ENCODE measurements at regions not wholly inside any gene's neighbourhood (a gene's known extent, or its start where the extent isn't known, plus 50 kb on each side); places are given as distances from the start of the nearest gene placed in this dataset.
A peak's percentile ranks its signal among the peaks of the same experiment; 100 is the strongest.

DNA sequence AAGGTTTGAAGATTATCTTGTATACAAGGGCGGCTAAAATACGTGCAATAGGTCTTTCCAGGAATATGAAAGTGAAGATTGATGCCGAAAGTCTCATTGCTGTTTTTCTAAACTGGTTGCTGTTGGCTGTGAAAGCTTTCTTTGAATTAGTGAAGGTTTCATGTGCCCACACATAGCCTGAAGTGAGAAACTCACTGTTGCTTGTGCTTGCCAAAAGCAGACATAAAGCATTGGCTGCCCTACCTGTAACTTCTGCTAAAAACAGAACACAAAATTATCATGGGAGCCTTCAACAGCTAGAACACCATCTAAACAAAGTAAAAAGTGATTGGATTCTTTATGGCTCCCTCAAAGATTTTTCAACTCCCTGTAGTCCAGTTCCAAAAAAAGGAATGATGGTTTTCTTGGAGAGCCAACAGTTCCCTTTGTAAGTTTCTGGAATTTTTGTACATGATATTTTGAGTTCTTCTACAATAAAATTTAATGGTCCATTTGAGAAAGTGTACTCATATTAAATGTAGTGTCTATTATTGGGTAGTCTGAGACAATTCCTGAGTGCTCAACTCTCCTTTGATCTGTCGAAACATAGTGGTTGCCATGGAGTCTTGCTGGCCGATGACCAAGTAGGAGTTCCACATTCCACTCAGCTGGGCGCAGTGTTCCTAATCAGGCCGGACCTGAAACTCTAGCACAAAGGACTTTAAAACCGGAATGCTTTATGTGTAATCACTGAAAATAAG lies 68.5 kb downstream of the PLEKHG1 start (continued):
- TF ChIP-seq, protein P1, sequence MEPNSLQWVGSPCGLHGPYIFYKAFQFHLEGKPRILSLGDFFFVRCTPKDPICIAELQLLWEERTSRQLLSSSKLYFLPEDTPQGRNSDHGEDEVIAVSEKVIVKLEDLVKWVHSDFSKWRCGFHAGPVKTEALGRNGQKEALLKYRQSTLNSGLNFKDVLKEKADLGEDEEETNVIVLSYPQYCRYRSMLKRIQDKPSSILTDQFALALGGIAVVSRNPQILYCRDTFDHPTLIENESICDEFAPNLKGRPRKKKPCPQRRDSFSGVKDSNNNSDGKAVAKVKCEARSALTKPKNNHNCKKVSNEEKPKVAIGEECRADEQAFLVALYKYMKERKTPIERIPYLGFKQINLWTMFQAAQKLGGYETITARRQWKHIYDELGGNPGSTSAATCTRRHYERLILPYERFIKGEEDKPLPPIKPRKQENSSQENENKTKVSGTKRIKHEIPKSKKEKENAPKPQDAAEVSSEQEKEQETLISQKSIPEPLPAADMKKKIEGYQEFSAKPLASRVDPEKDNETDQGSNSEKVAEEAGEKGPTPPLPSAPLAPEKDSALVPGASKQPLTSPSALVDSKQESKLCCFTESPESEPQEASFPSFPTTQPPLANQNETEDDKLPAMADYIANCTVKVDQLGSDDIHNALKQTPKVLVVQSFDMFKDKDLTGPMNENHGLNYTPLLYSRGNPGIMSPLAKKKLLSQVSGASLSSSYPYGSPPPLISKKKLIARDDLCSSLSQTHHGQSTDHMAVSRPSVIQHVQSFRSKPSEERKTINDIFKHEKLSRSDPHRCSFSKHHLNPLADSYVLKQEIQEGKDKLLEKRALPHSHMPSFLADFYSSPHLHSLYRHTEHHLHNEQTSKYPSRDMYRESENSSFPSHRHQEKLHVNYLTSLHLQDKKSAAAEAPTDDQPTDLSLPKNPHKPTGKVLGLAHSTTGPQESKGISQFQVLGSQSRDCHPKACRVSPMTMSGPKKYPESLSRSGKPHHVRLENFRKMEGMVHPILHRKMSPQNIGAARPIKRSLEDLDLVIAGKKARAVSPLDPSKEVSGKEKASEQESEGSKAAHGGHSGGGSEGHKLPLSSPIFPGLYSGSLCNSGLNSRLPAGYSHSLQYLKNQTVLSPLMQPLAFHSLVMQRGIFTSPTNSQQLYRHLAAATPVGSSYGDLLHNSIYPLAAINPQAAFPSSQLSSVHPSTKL (CRISPR knock-in tag; IDR thresholded peaks at IDR 0.05): peak; percentile 39; the same call in 1 of the 2 replicates
- 0 out of 2 replicates have a peak, but pooled peaks have one; percentile 21 for TF ChIP-seq RXRB (CRISPR knock-in tag; IDR thresholded peaks at IDR 0.05; ENCODE audit: borderline replicate concordance)
- peak; percentile 39; the same call in 1 of the 2 replicates for TF ChIP-seq SALL1 (CRISPR knock-in tag; IDR thresholded peaks at IDR 0.05)
- TF ChIP-seq MTF1 (CRISPR knock-in tag; IDR thresholded peaks at IDR 0.05): no peak
- TF ChIP-seq, protein P2, sequence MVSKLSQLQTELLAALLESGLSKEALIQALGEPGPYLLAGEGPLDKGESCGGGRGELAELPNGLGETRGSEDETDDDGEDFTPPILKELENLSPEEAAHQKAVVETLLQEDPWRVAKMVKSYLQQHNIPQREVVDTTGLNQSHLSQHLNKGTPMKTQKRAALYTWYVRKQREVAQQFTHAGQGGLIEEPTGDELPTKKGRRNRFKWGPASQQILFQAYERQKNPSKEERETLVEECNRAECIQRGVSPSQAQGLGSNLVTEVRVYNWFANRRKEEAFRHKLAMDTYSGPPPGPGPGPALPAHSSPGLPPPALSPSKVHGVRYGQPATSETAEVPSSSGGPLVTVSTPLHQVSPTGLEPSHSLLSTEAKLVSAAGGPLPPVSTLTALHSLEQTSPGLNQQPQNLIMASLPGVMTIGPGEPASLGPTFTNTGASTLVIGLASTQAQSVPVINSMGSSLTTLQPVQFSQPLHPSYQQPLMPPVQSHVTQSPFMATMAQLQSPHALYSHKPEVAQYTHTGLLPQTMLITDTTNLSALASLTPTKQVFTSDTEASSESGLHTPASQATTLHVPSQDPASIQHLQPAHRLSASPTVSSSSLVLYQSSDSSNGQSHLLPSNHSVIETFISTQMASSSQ (IDR thresholded peaks at IDR 0.05; ENCODE audit: low read depth): no peak
- TF ChIP-seq, protein P2 (CRISPR knock-in tag; IDR thresholded peaks at IDR 0.05; ENCODE audit: borderline replicate concordance): no peak
- TF ChIP-seq RNF2 (conservative IDR thresholded peaks at IDR 0.05; ENCODE audit: low read depth): 0 out of 2 replicates have a peak, but pooled peaks have one; percentile 39
- peak; percentile 28; the same call in 1 of the 2 replicates for TF ChIP-seq CEBPB (IDR thresholded peaks at IDR 0.05; ENCODE audit: borderline replicate concordance, low read depth, low read length)
- TF ChIP-seq, protein P3, sequence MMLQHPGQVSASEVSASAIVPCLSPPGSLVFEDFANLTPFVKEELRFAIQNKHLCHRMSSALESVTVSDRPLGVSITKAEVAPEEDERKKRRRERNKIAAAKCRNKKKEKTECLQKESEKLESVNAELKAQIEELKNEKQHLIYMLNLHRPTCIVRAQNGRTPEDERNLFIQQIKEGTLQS (CRISPR knock-in tag; IDR thresholded peaks at IDR 0.05): no peak
- TF ChIP-seq NFIC (IDR thresholded peaks at IDR 0.05; ENCODE audit: low read length): 0 out of 2 replicates have a peak, but pooled peaks have one; percentile 51
- TF ChIP-seq AGO2 (optimal IDR thresholded peaks at IDR 0.05; ENCODE audit: low read depth, low read length): no peak

Data from HepG2 (cell line).